HG02642 (cell line): ENCODE measurements at regions not wholly inside any gene's neighbourhood (a gene's known extent, or its start where the extent isn't known, plus 50 kb on each side); places are given as distances from the start of the nearest gene placed in this dataset.

Experiments
- ATAC-seq: cut with Tn5 transposase; IDR thresholded peaks from one replicate; pipeline ENCODE4 v1.9.1; 2021; ENCODE audit warnings: mild to moderate bottlenecking; ENCODE audit not compliant: unreplicated experiment, poor library complexity

DNA sequence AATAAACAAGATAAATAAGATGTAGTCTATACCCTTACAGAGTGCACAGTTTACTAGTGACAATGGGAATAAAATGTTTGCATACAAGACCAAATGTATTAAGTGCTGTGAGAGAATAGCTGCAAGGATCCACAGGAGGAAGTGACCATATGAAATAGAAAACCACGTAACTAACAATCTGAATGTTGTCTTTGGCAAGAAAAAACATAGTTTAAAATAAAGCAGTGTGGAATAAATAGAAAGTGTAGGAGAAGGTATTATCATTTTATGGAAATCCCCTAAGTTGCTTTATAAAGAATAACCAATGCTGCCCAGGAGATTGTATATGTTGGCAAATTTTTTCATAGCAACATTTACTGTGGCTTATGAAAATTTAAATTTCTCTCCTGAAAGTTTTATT is 116.1 kb downstream of the PCDH7 start:
- no peak for ATAC-seq

DNA sequence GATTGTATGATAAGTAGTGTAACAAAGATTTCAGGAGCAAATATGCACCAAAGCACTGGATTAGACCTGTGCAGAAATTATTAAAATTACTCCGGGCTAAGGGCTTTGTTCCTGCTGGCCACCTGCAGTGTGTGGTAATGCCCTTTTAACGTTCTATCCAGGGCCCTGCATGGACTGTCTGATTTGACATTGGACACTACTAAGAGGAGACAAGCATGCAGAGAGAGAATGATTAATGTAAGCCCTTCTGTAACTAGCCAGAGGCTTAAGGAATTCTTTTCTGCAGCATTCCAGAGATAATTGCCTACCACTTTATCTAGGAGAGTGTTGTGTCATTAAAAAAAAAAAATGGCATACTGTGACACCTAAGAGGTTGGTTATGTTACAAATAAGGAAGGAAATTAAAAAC is 117.0 kb downstream of the PCDH7 start:
- no peak for ATAC-seq

DNA sequence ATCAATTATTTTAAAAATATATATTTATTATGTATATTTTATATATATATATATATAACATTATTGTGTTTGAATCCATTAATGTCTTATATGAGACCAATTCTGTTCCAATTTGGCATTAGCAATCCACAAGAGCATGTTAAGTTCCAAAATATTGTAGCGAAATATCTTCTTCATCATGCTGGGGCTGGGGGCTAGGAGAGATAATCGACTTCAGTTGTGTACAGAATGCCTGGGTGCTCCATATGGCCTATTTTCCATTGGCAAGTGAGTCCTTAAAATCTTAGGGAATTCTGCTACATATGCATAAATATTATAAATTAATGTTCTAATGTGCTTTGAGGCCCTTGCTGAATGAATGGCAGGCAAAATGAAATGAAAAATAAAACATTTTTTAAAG is 117.7 kb downstream of the PCDH7 start:
- ATAC-seq, result no peak

DNA sequence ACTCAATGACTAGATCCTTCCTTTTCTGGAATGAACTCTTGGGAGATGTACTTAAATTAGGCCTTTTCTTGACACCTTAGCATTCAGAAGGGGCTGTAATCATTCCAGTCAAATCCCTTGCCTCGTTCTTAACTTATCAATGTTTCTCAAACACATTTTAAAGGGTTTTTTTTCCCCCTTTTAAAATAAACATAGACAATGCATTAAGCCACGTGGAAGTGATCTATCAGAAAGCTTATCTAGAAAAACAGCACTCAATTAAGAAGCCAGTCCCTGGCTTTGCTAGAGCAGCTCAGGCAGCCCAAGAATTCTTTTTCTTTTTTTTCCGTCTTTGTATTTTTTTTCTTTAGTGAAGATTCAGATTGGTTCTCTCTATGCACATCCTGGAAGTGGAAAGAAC is 118.2 kb downstream of the PCDH7 start:
- ATAC-seq, result no peak

DNA sequence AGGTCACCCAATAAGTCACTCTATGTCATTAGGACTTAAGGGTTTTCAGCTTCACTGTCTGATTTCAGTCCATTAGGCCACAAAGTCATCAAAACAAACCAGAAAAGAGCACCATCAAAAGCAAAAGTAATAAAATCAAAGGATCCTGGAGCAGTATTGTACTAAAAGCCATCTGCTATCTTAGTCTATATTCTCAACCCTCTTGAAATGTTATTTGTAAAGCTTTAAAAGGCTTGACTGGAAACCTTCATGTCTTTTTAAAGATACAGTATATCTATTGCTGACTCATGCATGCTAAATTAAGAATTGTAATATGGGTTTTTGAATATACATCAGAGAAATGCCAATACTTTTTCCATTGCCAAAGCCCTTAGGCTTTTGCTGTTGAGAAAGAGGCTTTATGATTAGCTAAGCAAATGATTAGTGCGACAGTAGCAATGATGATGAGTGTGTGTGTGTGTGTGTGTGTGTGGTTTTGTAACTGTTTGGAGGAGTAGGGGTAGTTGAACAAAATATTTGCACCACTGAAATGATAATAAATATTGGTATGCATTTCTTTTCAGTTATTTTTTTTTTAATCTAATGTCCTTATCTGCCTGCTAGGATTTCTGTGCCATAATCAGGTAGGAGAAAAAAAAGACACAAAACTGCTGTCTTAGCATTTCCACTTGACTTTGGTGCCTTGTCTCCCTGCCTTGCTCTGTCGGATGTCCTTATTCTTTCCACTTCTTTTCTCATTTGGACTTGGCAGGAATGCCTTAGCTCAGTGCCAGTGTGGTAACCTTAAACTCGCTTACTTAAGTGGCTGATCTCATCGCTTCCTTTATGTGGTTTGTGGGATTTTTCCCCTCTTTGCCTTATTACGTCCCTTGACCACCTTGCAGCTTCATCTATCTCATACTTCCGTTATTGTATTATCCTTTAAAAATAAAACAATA is 119.7 kb downstream of the PCDH7 start:
- ATAC-seq, result no peak

DNA sequence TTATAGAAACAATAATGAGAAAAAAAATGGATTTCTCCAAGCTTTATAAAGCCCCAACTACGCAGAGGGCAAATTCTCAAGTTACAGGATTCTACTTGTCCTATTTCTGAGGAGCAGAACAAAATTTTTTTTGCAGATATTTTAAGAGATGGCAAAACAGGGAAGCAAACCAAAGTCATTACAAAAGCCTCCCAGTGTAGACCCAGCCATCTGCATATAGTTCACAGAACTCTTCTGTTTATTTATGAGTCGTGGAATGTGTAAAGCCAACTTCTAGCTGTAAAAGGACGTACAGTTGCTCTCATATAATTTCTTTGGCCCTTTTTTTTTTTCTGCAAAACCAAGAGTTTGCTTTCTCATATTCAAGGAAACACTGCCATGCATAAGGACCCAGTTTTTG is 120.4 kb downstream of the PCDH7 start:
- ATAC-seq, result no peak

DNA sequence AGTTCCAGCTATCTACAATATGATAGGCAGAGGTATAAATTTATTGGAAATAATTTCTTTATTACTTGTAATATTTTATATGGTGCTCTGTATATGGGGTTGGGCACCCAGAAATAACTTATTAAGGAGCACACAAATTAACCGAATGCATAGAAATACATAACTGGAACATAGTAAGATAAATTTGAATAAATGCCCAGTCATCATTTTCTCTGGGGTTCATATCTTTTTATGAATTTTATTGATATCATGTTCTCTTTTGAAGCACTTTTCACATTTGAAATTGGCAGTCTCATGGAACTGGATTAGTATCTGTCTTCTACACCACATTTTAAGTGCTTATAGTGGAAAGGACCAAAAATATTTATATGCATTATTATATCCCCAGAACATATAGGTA is 122.0 kb downstream of the PCDH7 start:
- ATAC-seq, result no peak

DNA sequence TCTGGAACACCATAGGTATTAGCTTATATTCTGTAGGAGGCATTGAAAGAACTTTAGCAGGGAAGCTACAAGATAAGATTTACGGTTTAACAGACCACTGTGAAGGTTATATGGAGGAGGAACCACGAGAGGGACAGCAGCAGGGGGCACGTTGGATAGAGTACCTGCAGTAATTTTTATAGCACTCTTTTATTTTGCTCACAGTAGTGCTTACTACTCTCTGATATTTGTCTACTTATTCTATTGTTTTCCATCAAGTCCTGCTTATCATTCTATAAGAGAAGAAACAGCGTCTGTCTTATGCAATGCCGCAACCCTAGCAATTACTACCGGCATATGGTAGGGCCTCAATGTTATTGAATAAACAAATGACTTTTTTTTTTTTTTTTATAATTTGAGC is 122.5 kb downstream of the PCDH7 start:
- ATAC-seq, result no peak

DNA sequence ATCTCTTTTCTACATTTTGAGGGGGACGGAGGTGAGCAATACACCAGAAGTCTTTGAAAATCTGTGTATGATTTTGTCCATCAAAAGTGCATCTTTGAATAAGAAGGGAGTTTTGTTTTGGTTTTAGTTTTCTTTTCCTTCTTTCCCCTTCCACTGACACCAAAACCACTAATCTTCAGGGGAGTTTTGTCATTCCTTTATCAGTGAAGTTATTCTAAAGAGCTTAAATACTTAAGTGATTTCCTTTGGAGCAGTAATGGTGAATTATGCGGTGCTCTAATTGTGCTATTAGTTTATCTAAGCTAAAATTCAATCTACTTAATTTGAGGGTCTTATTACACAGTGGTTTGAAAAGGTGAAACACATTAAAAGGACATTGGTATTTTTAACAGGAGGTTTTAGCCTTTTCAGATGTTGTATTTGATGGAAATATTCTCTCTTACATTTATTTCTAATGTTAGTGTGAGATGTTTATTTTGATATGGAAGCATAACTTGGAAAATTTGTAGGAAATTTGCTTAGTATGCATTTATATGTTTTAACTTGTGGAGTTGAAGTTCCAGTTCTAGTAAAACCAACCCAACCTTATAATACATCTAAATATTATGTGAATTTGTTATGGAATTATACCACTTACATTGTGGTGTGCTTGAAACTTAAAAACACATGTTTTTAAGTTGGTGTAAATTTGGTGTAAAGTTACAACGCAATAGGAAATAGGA is 124.9 kb downstream of the PCDH7 start:
- ATAC-seq, result no peak

DNA sequence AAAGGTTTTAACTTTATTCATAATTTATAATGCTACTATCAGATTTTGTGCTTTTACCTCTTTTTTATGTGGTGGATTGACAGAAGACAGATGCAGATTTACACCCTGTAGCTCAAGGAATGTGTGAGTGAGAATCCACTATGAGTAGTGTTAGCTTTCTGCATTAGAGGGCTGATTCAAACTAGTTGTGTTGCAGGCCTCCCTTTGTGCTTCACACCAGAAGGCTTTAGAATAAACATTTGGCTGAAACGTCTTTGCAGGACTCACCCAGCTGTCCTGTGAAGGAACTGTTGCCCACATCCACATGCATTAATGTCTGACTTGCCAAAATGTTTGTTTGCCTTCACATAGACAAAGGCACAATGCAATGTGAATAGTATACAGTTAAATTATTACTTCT is 127.0 kb downstream of the PCDH7 start:
- no peak for ATAC-seq

DNA sequence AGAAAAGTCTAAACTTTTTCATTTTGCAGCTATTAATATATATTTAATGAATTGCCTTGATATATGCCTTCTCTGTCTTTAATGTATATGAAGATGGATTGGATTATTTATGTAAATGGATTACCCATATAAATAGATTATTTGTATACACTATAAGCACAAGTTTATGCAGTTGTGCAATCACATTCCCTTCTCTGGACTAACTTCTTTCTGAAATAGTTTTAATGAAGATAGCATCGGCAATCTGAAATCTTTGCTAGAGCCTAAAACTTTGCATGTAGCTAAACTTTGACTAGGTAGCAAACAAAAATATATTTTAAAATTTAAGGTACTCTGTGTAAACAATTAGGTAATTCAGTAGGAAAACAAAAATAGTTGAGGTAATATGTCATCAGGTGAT is 127.8 kb downstream of the PCDH7 start:
- ATAC-seq, result no peak

DNA sequence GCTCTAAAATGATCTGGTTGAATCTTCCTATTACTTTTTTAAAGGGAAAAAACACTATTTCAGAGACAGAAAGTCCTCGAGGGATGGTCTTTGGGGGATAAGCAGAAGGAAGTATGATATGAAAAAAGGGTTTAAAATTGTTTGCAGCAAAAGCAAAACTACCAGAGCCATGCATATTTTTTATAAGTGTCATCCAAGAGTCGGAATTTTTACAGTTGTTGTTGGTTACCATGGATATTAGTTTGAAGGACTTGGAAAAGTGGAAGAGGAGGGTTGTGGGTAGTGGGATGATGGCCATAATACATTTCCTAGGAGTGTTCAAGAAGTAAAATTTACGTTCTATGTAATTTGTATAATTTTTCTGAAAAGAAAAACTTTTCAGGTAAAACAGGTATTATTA is 134.4 kb downstream of the PCDH7 start:
- no peak for ATAC-seq

DNA sequence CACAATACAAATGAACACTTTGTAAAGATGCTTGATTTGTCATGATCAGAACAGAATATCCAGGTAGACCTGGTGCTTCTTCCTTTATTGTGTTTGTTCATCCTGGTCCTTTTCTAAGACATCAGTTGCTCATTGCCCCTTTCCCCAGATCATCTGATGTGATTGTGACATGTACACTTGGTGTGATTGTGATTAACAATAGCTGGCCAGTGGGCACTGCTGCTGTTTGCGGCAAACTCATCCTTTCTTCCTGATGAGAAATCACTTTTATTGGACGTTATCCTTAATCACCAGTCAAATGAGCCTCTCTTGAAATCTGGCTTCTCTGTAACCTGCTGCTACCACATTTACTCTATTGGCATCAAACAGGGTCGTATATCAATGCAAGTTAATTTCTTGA is 135.1 kb downstream of the PCDH7 start:
- ATAC-seq, result no peak

DNA sequence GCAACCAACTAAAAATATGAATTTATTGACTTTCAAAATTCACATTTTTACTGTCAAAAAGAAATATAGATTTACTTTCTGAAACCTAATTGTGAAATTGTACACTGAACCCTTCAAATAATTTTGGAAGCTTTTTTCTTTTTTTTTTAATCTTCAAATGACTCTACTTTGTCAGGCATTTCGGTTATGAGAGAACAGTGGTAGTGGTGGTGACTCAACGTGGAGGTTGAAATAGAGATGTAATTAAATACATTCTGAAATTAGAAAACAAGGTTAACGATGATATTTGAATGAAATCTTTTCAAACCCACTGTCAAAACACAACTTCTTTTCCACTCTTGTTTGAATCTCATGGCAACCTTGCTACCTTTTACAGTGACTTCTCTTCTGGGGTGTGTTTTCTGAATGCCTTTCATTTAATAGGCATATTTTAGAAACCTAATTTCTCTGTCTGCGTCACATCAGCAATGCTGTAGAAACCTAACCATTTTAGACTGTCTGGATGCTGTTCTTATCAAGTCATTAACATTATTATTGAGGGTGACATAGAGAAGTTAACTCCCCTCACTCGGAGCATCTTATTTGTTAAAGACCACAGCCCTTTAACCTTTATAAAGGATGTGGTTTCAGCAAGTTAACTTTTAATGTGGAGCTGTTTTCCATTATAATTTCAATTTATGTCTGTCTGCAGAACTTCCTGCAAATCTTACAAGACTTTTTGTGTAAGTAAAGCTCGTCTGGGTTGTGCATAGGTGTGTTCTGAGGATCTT is 136.8 kb downstream of the PCDH7 start:
- no peak for ATAC-seq

DNA sequence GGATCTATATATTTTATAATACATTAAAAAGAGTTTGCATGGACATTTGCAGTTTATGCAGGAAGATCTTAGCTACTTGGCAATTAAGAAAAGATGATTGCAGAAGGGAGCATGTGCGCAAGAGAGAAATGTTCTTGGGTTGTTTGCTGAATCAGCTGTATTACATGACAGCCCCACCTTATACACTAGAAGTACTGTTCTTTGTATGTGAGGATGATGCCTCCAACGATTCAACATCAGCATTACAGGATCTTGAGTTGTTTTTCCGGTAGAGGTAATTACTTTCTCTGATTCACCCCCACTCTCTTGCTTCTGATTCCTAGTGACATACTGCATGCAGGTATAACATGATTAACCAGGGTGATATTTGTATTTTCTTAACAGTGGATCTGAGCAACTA is 140.8 kb downstream of the PCDH7 start:
- ATAC-seq, result no peak

DNA sequence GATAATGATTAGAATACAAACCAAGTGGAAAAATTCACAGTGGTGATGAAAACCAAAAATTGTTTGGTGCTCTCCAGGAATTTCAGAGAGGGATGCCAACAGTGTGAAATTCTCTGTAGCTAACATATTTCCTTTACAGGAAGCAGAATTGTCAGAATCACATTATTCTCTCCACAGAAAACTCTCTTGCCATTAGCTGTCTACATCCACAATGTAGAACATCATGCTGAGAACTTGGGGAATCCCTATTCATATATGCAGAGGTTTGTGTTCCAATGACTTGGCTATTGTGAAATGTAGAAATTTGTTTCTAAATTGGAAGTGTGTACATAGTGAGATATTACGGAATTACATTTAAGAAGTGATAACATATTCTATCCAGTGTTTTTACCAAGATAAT is 142.0 kb downstream of the PCDH7 start:
- ATAC-seq, result no peak

DNA sequence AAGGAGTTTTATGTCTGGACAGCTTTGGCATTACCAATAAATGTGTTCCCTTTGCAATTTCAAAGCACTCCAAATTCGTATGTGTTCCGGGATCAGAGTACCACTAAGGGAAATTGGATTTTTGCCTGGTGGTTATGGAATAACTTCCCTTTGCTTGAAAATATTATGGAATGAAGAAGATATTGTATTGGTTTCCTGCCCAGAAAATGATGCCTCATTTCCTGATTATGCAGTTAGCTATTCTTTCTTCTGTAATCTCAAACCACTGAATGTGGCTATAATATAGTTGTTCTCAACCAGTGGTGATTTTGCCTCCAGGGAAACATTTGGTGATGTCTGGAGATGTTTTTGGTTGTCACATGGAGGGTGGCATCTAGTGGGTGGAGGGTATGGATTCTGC is 142.9 kb downstream of the PCDH7 start:
- no peak for ATAC-seq

DNA sequence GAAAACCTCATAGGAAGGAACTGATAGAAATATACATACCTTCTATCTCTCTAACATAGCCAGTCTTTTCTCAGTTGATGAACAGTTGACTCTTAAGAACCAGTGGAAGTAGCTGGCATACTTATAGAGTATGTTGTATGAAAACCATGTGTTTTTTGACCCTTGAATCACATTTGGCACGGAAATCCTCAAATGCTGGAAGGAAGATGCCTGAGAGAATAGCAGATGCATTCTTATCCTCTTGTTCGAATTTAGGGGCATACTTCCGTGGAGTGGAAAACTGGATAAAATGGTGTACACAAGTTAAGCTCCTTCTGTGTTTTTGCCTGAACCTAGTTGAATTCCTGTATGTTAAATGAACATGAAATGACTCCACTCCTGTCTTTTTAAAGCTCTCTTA is 145.5 kb downstream of the PCDH7 start:
- ATAC-seq, result no peak

DNA sequence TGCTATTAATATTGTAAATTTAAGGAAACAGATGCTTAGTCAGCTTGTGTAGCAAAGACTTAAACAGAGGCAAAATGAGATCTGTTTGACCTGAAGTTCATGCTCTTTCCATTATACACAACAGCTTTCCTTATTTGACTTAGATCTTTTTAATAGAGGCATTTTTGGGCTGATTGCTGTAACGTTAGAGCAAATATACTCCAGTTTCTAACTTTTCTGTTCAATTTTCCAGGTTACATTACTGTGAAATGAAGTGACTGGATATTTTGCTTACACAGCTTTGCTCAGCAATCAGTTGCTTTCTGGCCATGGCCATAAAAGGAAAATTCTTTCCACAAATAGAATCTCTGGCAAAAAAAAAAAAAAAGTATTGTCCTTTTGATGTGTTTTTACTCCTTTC is 146.2 kb downstream of the PCDH7 start:
- no peak for ATAC-seq

DNA sequence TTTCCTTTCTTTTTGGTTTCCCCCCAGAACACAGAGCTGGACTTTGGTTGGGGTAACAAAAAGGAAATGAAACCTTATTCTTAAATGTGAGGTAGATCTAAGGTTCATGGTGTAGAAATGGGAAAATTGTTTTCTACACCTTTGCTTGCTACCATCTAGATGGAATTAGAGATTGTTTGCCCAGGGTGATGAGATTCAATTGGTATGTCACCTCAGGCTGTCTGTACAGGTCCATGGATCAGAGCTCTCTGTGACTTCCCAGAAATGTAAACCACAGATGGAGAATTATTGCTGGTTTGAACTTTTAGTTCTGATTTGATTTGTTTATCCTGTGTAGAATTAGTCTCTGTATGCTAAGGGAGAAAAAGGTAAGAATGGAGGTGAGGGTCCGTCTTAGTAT is 146.7 kb downstream of the PCDH7 start:
- no peak for ATAC-seq

DNA sequence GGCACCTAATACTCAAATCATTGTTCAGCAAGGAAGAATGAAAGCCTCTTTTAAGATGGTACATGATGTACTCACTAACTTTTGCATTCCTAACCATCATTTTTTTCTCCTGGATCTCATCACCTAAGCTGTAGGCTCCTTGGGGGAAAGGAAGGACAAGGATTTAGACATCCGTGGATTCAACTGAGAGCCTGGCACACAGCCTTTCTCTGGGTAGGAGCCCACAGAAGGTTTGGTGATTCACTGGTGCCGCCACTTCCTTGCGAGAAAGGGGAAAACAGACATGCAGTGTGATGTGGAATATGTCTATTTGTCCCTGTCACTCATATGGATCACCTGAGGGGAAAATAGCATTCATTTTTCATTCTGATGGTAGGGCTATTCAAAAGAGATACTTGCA is 147.3 kb downstream of the PCDH7 start:
- ATAC-seq, result no peak
